ENCODE measurements at regions not wholly inside any gene's neighbourhood (a gene's known extent, or its start where the extent isn't known, plus 50 kb on each side); places are given as distances from the start of the nearest gene placed in this dataset.

DNA sequence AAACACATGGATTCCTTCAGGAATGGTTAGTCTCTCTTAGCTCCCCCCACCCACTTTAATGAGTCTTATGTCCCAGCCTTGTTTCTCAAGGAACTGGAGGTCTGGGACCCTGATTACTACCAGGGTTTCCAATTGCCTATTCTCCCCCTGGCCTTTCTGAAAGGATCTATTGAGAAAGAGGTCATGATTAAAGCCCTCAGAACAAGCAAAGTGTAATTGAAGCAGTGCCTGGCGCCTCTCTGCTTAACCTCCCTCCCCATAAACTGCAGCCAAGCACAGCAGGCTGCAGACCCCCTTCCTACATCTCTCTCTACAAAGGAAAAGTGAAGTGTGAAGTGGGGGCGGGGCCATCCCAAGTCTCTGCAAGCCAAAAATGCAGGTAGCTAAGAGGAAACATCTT lies 159.7 kb upstream of the CDH11 start:
- ATAC-seq = no peak
- Histone ChIP-seq H3K9me3 (no peaks in the 10 kb centered on the region), H3K36me3 (no peaks in the 10 kb centered on the region), H3K27me3 (no peaks in the 10 kb centered on the region), H3K4me1 (peaks cover 0 to 14% (median 4%) of the 10 kb centered on the region in 9 donors), H3K4me3 (no peak overlapping the region), H3K27ac (no peak overlapping the region)
- intact Hi-C loops (cut with DNase I) = no loop called here
- no peak for DNase-seq
- WGBS, 2 donors = 83 to 92% methylated on average over 2 of the region's 2 CpGs
- TF ChIP-seq, protein P1, sequence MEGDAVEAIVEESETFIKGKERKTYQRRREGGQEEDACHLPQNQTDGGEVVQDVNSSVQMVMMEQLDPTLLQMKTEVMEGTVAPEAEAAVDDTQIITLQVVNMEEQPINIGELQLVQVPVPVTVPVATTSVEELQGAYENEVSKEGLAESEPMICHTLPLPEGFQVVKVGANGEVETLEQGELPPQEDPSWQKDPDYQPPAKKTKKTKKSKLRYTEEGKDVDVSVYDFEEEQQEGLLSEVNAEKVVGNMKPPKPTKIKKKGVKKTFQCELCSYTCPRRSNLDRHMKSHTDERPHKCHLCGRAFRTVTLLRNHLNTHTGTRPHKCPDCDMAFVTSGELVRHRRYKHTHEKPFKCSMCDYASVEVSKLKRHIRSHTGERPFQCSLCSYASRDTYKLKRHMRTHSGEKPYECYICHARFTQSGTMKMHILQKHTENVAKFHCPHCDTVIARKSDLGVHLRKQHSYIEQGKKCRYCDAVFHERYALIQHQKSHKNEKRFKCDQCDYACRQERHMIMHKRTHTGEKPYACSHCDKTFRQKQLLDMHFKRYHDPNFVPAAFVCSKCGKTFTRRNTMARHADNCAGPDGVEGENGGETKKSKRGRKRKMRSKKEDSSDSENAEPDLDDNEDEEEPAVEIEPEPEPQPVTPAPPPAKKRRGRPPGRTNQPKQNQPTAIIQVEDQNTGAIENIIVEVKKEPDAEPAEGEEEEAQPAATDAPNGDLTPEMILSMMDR (IDR thresholded peaks at IDR 0.05) = no peak

DNA sequence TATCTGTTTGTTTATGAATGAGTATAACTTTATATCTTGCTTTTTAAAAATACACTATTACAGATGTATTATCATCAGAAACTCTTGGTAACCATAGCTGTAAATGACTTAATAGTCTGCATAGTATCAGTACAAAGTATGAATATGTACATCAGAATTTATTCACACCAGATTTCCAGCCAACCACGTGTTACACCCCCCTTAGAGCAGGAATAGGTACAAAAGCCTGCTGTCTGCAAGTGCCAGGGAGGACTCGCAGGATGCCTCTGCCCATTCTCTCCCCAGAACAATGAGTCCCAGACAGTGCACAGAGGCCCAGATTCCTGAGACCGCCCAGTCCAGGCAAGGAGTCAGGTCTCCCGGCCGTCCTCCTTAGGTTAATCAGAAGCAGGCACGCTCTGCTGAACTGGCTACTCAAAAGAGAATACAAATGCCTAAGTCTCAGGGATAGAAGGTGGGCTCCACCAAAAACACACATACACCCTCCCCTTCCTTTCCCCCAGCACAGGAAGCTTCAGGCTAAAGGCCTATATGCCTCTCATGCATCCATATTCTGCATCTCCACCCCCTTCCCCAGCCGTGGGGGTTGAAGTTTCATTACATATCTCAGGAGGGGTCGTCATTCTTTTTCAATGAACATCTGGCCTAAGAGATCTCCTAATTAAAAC lies 159.1 kb upstream of the CDH11 start:
- 79 to 87% methylated on average over 8 of the region's 8 CpGs for whole genome bisulfite sequencing, 2 donors
- peaks cover 0 to 14% (median 4%) of the 10 kb centered on the region in 9 donors for H3K4me1 ChIP-seq
- TF ChIP-seq, protein P1 (IDR thresholded peaks at IDR 0.05) = no peak
- H3K36me3 ChIP-seq = no peaks in the 10 kb centered on the region
- H3K9me3 ChIP-seq = no peaks in the 10 kb centered on the region
- intact Hi-C loops (cut with DNase I) = no loop called here
- no peak overlapping the region for H3K27ac ChIP-seq
- no peaks in the 10 kb centered on the region for H3K27me3 ChIP-seq
- DNase-seq (no peak), ATAC-seq (no peak)
- H3K4me3 ChIP-seq = no peak overlapping the region

- H3K27ac ChIP-seq = no peak overlapping the region
- DNase-seq (no peak), ATAC-seq (no peak)
- H3K36me3 ChIP-seq = no peaks in the 10 kb centered on the region
- no peaks in the 10 kb centered on the region for H3K27me3 ChIP-seq
- TF ChIP-seq, protein P1 (IDR thresholded peaks at IDR 0.05) = no peak
- H3K4me3 ChIP-seq = no peak overlapping the region
- WGBS, 2 donors = 91 to 95% methylated on average over 1 of the region's 1 CpG
- no peaks in the 10 kb centered on the region for H3K9me3 ChIP-seq
- H3K4me1 ChIP-seq = peaks cover 0 to 4% (median under 1%) of the 10 kb centered on the region in 9 donors
- intact Hi-C loops (cut with DNase I) = loop anchor here in 1 of 10 donors (10.0 kb wide), 1 partner anchor 55 kb away; no protein-coding TSS in a partner anchor
Measured at GRCh38 chr16:65279576-65279975, 157.7 kb upstream of the CDH11 start.

- Histone ChIP-seq H3K27ac (no peak overlapping the region), H3K36me3 (no peaks in the 10 kb centered on the region), H3K27me3 (no peaks in the 10 kb centered on the region), H3K9me3 (no peaks in the 10 kb centered on the region), H3K4me1 (peaks cover 0 to 4% (median 0%) of the 10 kb centered on the region in 9 donors), H3K4me3 (no peak overlapping the region)
- WGBS, 2 donors = 85 to 91% methylated on average over 6 of the region's 6 CpGs
- DNase-seq = no peak
- intact Hi-C loops (cut with DNase I) = loop anchor here in 1 of 10 donors (10.0 kb wide), 1 partner anchor 56 kb away; no protein-coding TSS in a partner anchor
- no peak for ATAC-seq
- TF ChIP-seq, protein P1 (IDR thresholded peaks at IDR 0.05) = no peak
Measured at GRCh38 chr16:65278874-65279273, 157.0 kb upstream of the CDH11 start.
